ENCODE measurements at regions not wholly inside any gene's neighbourhood (a gene's known extent, or its start where the extent isn't known, plus 50 kb on each side); places are given as distances from the start of the nearest gene placed in this dataset.

- WGBS (ENCODE audit: insufficient coverage, low coverage, missing lambda C conversion rate): 0% methylated on average over 2 of the region's 2 CpGs
- H3K4me1 ChIP-seq (replicated peaks in 1 of 2; ENCODE audit: control insufficient read depth in 2 of 2, insufficient read depth in 2 of 2, low read length in 2 of 2): no peaks in the 10 kb centered on the region
- TF ChIP-seq DNMT1 (IDR thresholded peaks at IDR 0.05) (no peak), RAD21 (CRISPR knock-in tag; conservative IDR thresholded peaks at IDR 0.05 in 1 of 2, IDR thresholded peaks at IDR 0.05 in 1 of 2) (no peak), ATF3 (IDR thresholded peaks at IDR 0.05) (no peak), ATF3 (CRISPR knock-in tag; conservative IDR thresholded peaks at IDR 0.05) (no peak), RFX5 (IDR thresholded peaks at IDR 0.05; ENCODE audit: low read depth, low read length) (no peak), KLF13 (tag; IDR thresholded peaks at IDR 0.05; ENCODE audit: borderline replicate concordance, low read depth) (no peak), TRIM25 (IDR thresholded peaks at IDR 0.05; ENCODE audit: borderline replicate concordance) (no peak), HNRNPUL1 (IDR thresholded peaks at IDR 0.05; ENCODE audit: low read length) (no peak), EP300 (IDR thresholded peaks at IDR 0.05; ENCODE audit: low read length) (no peak), BRD9 (IDR thresholded peaks at IDR 0.05; ENCODE audit: low read depth, partially characterized antibody) (no peak), PRDM10 (IDR thresholded peaks at IDR 0.05; ENCODE audit: partially characterized antibody) (no peak), SNIP1 (IDR thresholded peaks at IDR 0.05; ENCODE audit: low read depth) (no peak), ZNF253 (CRISPR knock-in tag; conservative IDR thresholded peaks at IDR 0.05) (no peak), ZBTB1 (CRISPR knock-in tag; IDR thresholded peaks at IDR 0.05; ENCODE audit: borderline replicate concordance, low read depth) (no peak), ZNF644 (tag; IDR thresholded peaks at IDR 0.05; ENCODE audit: low read depth) (no peak), ZNF766 (CRISPR knock-in tag; conservative IDR thresholded peaks at IDR 0.05) (no peak)
Observed at GRCh38 chr12:61009192-61009591, 1251.0 kb upstream of the USP15 start.

More at GRCh38 chr12:61009192-61009591, 1251.0 kb upstream of the USP15 start:
- DNase-seq (ENCODE audit: extremely low read depth in 1 of 4, low spot score in 3 of 4) (no peak), FAIRE-seq (no peak), ATAC-seq (no peak)
- H3K27ac ChIP-seq (ENCODE audit: extremely low read depth, low read depth, low read length): no peak overlapping the region
- intact Hi-C loops (cut with micrococcal nuclease) (no loop called here), in situ Hi-C loops (cut with MboI) (no loop called here)
- no peaks in the 10 kb centered on the region for H4K20me1 ChIP-seq (replicated peaks; ENCODE audit: control insufficient read depth, insufficient read depth, low read length)
- H3K36me3 ChIP-seq (ENCODE audit: control insufficient read depth, insufficient read depth, low read length): no peaks in the 10 kb centered on the region
- no peak overlapping the region for H3K9ac ChIP-seq (ENCODE audit: insufficient read depth in 1 of 2, low read depth in 2 of 2, low read length in 2 of 2)
- no peaks in the 10 kb centered on the region for H3K9me1 ChIP-seq (ENCODE audit: control insufficient read depth, insufficient read depth, low read length)
- no peak overlapping the region for H3K4me2 ChIP-seq (ENCODE audit: insufficient read depth, low read length)
- H3K4me3 ChIP-seq: no peak overlapping the region
- H3K9me3 ChIP-seq (replicated peaks; ENCODE audit: control insufficient read depth, insufficient read depth, low read depth, low read length): no peaks in the 10 kb centered on the region
- no peaks in the 10 kb centered on the region for H3K79me2 ChIP-seq (ENCODE audit: control insufficient read depth, insufficient read depth, low read length)
- H3K27me3 ChIP-seq (ENCODE audit: control insufficient read depth in 2 of 2, insufficient read depth in 2 of 2, low read length in 2 of 2): no peaks in the 10 kb centered on the region
- ChIA-PET CTCF (ENCODE audit: low intra/inter-chr PET ratio) (no interaction called here), POLR2A (no interaction called here)
- H2AFZ ChIP-seq (ENCODE audit: low read depth, low read length): no peak overlapping the region
- no TSS peak for BruUV-seq (replicated peaks)

All from K562 (cell line).